GM12878 (cell line): ENCODE measurements at regions not wholly inside any gene's neighbourhood (a gene's known extent, or its start where the extent isn't known, plus 50 kb on each side); places are given as distances from the start of the nearest gene placed in this dataset.

Experiments
- ATAC-seq: fragments of 200-7000 bp; cut with Tn5 transposase; 3 replicates; pipeline ENCODE4 v1.9.1; 2020; ENCODE audit warnings: mild to moderate bottlenecking, moderate library complexity
- BruUV-seq: library from RNA; stranded (reverse); fragments of 400-500 nt; replicated peaks from 2 replicates; lab custom pipeline; 2021; lab: Mats Ljungman, UMichigan
- CTCF ChIA-PET: fragments of 300-600 bp; sonication (Branson Sonifier 250); formaldehyde crosslinking; extraction: SDS; loops from one replicate; lab custom pipeline; 2021; ENCODE audit warnings: inconsistent platforms; lab: Yijun Ruan, JAX
- POLR2A ChIA-PET: fragments of 350-600 bp; formaldehyde crosslinking; extraction: SDS; loops from one replicate; lab custom pipeline; 2021; ENCODE audit warnings: inconsistent platforms; lab: Charles Lee
- RAD21 ChIA-PET: fragments of 300-600 bp; sonication (Branson Sonifier 250); formaldehyde crosslinking; loops from one replicate; lab custom pipeline; 2023; ENCODE audit warnings: antibody characterized with exemption; ENCODE audit not compliant: unreplicated experiment; lab: Charles Lee
- SMC1A ChIA-PET: fragments of 300-600 bp; sonication (Branson Sonifier 250); formaldehyde crosslinking; loops from one replicate; lab custom pipeline; 2023; ENCODE audit not compliant: unreplicated experiment, uncharacterized antibody; lab: Charles Lee
- DNase-seq: peaks from one replicate; pipeline ENCODE4 v3.0.0-alpha.2; 2011; ENCODE audit warnings: low read depth, low spot score
- FAIRE-seq: peaks from 3 replicates; lab custom pipeline; 2011; peaks lifted over from hg19 to GRCh38; lab: Jason Lieb, UNC
- H2AFZ ChIP-seq: 2 replicates; pipeline ENCODE4 v1.6.0; 2011; ENCODE audit warnings: low read depth, low read length, control low read depth; ENCODE audit not compliant: control insufficient read depth
- H3K27ac ChIP-seq: 2 replicates; pipeline ENCODE4 v1.5.1; 2011; ENCODE audit warnings: control low read depth; ENCODE audit not compliant: control insufficient read depth, insufficient read depth
- H3K27me3 ChIP-seq, 2 experiments: replicated peaks in 1 of 2; 2 replicates each; pipeline versions ENCODE4 v1.6.0 to v1.6.1; 2011; ENCODE audit warnings: low read length in 1 of 2; ENCODE audit not compliant: control insufficient read depth in 2 of 2, insufficient read depth in 2 of 2
- H3K36me3 ChIP-seq, 2 experiments: 2 replicates each; pipeline ENCODE4 v1.5.1; 2011; ENCODE audit warnings: low read length in 1 of 2; ENCODE audit not compliant: control insufficient read depth in 2 of 2, insufficient read depth in 2 of 2
- H3K4me1 ChIP-seq: 2 replicates; pipeline ENCODE4 v1.6.1; 2011; ENCODE audit warnings: mild to moderate bottlenecking, low read length, moderate library complexity, mixed read lengths; ENCODE audit not compliant: control insufficient read depth, insufficient read depth
- H3K4me2 ChIP-seq: 2 replicates; pipeline ENCODE4 v1.6.0; 2011; ENCODE audit warnings: control low read depth; ENCODE audit not compliant: control insufficient read depth, insufficient read depth
- H3K4me3 ChIP-seq: fragments of 200-600 bp; sonication (generic); 2 replicates; pipeline ENCODE4 v1.5.1; 2016
- H3K79me2 ChIP-seq: 2 replicates; pipeline ENCODE4 v1.6.0; 2011; ENCODE audit warnings: low read length; ENCODE audit not compliant: control insufficient read depth, insufficient read depth
- H3K9ac ChIP-seq: 2 replicates; pipeline ENCODE4 v1.8.0; 2011; ENCODE audit warnings: low read length, control low read depth, mixed read lengths; ENCODE audit not compliant: control insufficient read depth, insufficient read depth
- H3K9me3 ChIP-seq: replicated peaks from 3 replicates; pipeline ENCODE4 v1.5.1; 2011; ENCODE audit warnings: mild to moderate bottlenecking, low read length; ENCODE audit not compliant: control insufficient read depth, insufficient read depth
- H4K20me1 ChIP-seq: 2 replicates; pipeline ENCODE4 v1.6.0; 2011; ENCODE audit not compliant: control insufficient read depth, insufficient read depth
- BMI1 ChIP-seq: fragments of 450-650 bp; IDR thresholded peaks from 2 replicates; pipeline ENCODE4 v1.6.1; 2016; ENCODE audit warnings: mild to moderate bottlenecking, moderate library complexity, borderline replicate concordance
- JUNB ChIP-seq: IDR thresholded peaks from 2 replicates; pipeline ENCODE4 v1.6.1; 2016; ENCODE audit warnings: antibody characterized with exemption, mild to moderate bottlenecking
- NFIC ChIP-seq: IDR thresholded peaks from 2 replicates; pipeline ENCODE4 v1.6.1; 2012; ENCODE audit warnings: low read depth, mild to moderate bottlenecking, inconsistent platforms, low read length, moderate library complexity
- SMARCA5 ChIP-seq: fragments of 450-650 bp; IDR thresholded peaks from 2 replicates; pipeline ENCODE4 v1.6.1; 2017; ENCODE audit warnings: mild to moderate bottlenecking
- SUPT20H ChIP-seq: IDR thresholded peaks from 2 replicates; pipeline ENCODE4 v1.6.1; 2011; ENCODE audit warnings: low read depth, mild to moderate bottlenecking, low read length, moderate library complexity, borderline replicate concordance; ENCODE audit not compliant: control insufficient read depth
- TCF3 ChIP-seq: IDR thresholded peaks from 2 replicates; pipeline ENCODE4 v1.6.1; 2012; ENCODE audit warnings: low read depth, mild to moderate bottlenecking, low read length, borderline replicate concordance; ENCODE audit not compliant: insufficient read depth
- USF2 ChIP-seq: IDR thresholded peaks from 2 replicates; pipeline ENCODE4 v1.6.1; 2011; ENCODE audit warnings: low read depth, low read length, improper control_type of control experiment, borderline replicate concordance
- ZNF274 ChIP-seq: IDR thresholded peaks from one replicate; pipeline ENCODE4 v1.8.0; 2011; ENCODE audit not compliant: insufficient read length, insufficient read depth
- ZSCAN29 ChIP-seq: fragments of 450-650 bp; IDR thresholded peaks from 2 replicates; pipeline ENCODE4 v1.6.1; 2017; ENCODE audit warnings: mild to moderate bottlenecking, moderate library complexity
- WGBS: methylation state at CpG from one replicate; pipeline ENCODE4 v1.1.6; 2016; ENCODE audit warnings: low lambda C conversion rate; ENCODE audit not compliant: insufficient replicate concordance, insufficient coverage; ENCODE audit errors: missing lambda C conversion rate; 5-methylcytosine and 5-hydroxymethylcytosine counted together
- in situ Hi-C: fragments of 300-500 bp; cut with MboI; formaldehyde crosslinking; loops from 9 replicates; pipeline ENCODE4 v1.14.3; 2018; ENCODE audit warnings: mixed read lengths
- intact Hi-C: fragments of 100-400 bp; cut with micrococcal nuclease; formaldehyde crosslinking; loops from one replicate; pipeline ENCODE4 v1.14.2; 2022; ENCODE audit not compliant: unreplicated experiment

- H3K9ac ChIP-seq = no peak overlapping the region
- no peak overlapping the region for H3K4me2 ChIP-seq
- no peak overlapping the region for H2AFZ ChIP-seq
- ATAC-seq (no peak), FAIRE-seq (no peak), DNase-seq (no peak)
- H3K4me3 ChIP-seq = no peak overlapping the region
- no TSS peak for BruUV-seq
- H3K27ac ChIP-seq = no peak overlapping the region
- in situ Hi-C loops = no loop called here
- no peaks in the 10 kb centered on the region for H4K20me1 ChIP-seq
- CTCF ChIA-PET = interaction anchor here (1.2 kb wide), 2 partner anchors 23 to 49 kb away, joined by 4 read pairs; no protein-coding TSS in a partner anchor
- 72% methylated on average over 3 of the region's 3 CpGs for WGBS
- POLR2A ChIA-PET = no interaction called here
- SMC1A ChIA-PET = interaction anchor here (1.2 kb wide), 1 partner anchor 52 kb away, joined by 3 read pairs; no protein-coding TSS in a partner anchor
- H3K4me1 ChIP-seq = peaks cover 8% of the 10 kb centered on the region; the same call in 1 of the 2 replicates
- no peaks in the 10 kb centered on the region for H3K79me2 ChIP-seq
- peaks cover 2 to 19% of the 10 kb centered on the region in 2 experiments for H3K27me3 ChIP-seq
- RAD21 ChIA-PET = no interaction called here
- H3K9me3 ChIP-seq = peaks cover 33% of the 10 kb centered on the region
- H3K36me3 ChIP-seq = no peaks in the 10 kb centered on the region
- no peak for TF ChIP-seq USF2
- TF ChIP-seq SUPT20H = no peak
- TF ChIP-seq ZSCAN29 = no peak
- no peak for TF ChIP-seq BMI1
- TF ChIP-seq TCF3 = no peak
- TF ChIP-seq SMARCA5 = no peak
- TF ChIP-seq ZNF274 = no peak
- TF ChIP-seq JUNB = no peak
- no peak for TF ChIP-seq NFIC
- TF ChIP-seq, all 136 proteins: peak for 0
- intact Hi-C loops = no loop called here
Measured at GRCh38 chr13:50136226-50136625, 121.0 kb downstream of the KCNRG start.
